Stimulated activated CD4-positive, alpha-beta T cell treated with anti-CD3 and anti-CD28 coated beads, TNF-alpha, amount 100 ng/mL, for 24 hours (primary cell): ENCODE measurements at regions not wholly inside any gene's neighbourhood (a gene's known extent, or its start where the extent isn't known, plus 50 kb on each side); places are given as distances from the start of the nearest gene placed in this dataset.
"Not testable (repeated sequence)": the region's sequence is repeated elsewhere in the genome, so short reads cannot be mapped to it uniquely, and the experiment has no call there.

Source experiments
- DNase-seq, 3 experiments: peaks; one replicate each; pipeline ENCODE4 v3.0.0-alpha.2; 2020; ENCODE audit warnings: low read depth in 3 of 3

DNA sequence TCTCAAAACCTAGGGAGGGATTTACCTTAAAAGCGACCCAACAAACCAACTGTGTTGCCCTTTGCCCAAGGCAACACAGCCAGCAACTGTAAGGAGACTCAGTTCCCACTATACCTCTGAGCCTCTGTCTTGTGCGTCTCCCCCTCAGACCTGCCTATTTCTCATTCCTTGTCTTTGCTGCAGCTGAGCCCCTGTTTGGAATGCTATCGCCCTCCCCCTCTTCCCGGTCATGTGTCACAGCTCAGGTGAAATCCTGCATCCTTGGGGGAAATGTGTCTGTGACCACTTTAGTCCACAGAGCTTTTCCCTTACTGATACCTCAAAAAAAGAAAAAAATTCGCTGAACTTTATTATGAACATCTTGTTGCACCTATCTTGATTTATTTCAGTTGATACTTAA is 52.0 kb upstream of the LRIG1 start:
- no peak for DNase-seq

- DNase-seq = no peak
Measured at GRCh38 chr3:66553441-66554113, 52.8 kb upstream of the LRIG1 start.

- DNase-seq = no peak
Measured at GRCh38 chr3:66554178-66554577, 53.4 kb upstream of the LRIG1 start.

GRCh38 chr3:66555214-66555844 is 54.5 kb upstream of the LRIG1 start:
- no peak for DNase-seq

GRCh38 chr3:66557170-66557569 is 56.3 kb upstream of the LRIG1 start:
- DNase-seq = no peak

- not testable (repeated sequence) for DNase-seq
Measured at GRCh38 chr3:66559924-66560323, 59.1 kb upstream of the LRIG1 start.

DNA sequence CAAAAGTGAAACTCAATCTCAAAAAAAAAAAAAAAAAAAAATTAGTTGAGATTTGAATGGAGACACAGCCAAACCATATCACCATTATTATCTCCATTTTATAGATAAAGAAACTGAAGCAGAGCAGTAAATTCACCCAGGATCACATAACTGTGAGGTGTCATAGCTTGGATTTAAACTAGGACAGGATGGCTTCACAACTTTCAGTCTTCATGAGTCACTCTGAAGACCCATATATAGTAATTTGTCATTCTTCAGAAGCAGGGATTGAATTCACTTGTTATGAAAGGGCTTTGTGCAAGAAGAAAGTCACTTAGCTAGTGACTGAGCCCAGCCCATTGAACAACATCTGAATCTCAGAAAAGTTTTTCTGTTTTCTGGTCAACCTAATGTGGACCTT is 60.5 kb upstream of the LRIG1 start:
- no peak for DNase-seq

DNA sequence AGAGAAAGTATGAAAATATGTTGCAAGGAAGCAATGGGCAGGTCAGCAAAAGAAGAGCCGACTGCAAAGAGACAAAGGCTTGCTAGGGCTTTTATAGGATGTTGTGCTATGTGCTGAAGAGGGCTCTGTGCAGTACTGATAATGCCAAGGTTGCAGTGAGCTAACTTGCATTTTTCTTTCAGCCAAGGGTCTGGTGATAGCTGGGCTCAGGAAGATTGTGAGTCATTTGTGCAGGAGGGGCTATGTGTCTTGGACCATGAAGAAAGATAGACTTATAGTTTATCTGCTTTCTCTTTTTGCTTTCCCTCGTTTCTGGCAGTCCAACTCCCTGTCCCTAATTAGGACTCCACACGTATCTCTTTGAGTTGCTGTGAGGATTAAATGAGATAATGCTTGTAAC is 64.5 kb upstream of the LRIG1 start:
- no peak for DNase-seq

DNA sequence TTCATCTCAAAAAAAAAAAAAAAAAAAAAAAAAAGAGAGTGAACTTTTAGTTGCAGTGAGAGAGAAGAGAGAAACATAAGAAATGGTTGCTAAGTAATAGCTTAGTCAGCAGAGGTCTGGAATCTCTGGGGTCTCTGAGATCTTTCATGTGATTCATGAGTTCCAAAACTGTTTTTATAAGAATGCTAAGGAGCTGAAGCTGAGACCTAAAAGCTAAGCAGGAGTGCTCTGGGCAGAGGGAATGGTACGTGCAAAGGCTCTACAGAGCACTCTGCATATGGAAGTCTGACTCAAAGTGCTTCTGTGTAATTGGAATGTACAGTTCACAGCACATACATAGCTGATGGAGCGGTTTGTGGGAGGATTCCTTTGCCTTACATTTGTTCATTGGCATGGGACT is 66.3 kb upstream of the LRIG1 start:
- no peak for DNase-seq

- DNase-seq = no peak
Measured at GRCh38 chr3:66572090-66572675, 71.4 kb upstream of the LRIG1 start.

DNA sequence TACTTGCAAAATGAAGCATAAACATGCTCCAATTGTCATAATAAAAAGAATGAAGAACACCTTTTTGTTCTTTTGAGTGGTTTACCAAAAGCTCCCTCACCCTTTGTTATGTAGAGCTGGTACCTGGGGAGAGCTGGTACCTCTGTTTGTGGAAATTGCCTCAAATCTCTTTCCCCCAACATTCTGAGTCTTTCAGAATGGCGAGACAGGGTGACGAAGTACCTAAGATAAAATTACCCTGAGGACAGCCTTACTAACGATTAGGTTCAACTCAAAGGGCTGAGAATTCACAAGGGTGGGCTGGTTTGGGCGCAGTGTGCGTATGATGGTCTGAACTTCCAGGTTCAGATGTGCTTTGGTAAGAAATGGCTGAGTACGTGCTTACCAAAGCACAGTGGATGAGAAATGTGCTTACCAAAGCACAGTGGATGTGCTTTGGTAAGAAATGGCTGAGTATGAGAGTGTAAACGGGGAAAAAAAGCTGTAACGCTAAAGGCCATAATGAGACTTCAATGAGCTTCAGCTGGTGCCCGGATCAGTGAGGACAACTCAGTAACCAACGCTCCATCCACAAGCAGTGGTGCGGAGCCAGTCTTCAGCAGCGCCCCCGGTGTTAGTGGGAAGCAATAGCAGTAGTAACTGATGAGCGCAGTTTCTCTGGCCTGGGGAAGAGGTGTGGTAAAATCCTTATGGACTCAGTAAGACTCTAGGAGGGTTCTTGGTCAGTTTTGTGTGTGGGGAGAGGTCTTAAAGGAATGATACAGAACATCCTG is 72.3 kb upstream of the LRIG1 start:
- DNase-seq = no peak

DNA sequence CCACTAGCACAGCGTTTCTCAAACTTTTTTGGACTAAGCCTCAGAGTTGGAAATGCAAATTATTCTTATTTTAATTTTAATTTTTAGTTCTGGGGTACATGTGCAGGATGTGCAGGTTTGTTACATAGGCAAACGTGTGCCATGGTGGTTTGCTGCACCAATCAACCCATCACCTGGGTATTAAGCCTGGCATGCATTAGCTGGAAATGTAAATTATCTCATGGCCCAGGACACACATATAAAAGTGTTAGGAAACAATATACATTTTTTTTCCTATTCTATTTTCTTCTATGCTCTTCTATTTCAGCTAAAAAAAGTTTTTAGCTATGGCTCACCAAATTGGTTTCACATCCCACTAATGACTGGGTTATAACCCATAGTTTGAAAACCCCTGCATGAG is 73.3 kb upstream of the LRIG1 start:
- no peak for DNase-seq

DNA sequence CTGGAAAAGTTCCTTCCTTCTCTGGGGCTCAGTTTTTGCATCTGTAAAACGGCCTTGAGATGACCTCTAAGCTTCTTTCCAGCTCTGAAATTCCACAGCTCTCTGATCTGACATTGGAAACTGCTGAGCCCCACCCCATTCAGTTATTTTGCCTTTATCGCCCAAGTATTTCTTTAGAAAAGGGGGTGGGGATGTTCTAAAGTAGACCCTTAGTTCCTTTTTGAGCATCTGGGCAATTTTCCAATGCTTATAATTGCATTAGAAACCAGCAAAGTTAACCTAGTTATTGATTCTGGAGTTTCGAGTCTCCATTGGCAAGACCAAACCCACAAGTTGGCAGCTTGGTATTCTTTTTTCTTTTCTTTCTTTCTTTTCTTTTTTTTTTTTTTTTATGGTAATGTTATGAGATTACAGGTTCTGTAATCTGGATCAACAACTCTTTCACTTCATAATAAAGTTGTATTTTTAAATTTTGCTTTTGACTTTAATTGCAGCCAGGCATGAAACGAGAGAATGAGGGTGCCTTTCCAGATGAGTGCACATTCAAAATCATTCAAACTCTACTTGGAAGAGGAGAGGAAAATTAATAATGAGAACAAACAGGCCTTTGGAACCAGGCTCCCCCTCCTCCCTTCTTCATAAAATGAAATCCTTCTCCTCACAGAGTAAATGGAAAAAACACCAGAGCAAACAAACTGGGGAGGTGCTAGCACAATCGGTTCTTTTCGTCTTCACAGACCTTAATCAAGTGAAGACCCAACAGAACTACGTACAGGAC is 76.8 kb upstream of the LRIG1 start:
- no peak for DNase-seq

GRCh38 chr3:66581256-66581655 is 80.4 kb upstream of the LRIG1 start:
- DNase-seq = no peak

- peak in 2 of 3 experiments; percentile 2 to 21 for DNase-seq
Measured at GRCh38 chr3:66582721-66583423, 82.0 kb upstream of the LRIG1 start.

DNA sequence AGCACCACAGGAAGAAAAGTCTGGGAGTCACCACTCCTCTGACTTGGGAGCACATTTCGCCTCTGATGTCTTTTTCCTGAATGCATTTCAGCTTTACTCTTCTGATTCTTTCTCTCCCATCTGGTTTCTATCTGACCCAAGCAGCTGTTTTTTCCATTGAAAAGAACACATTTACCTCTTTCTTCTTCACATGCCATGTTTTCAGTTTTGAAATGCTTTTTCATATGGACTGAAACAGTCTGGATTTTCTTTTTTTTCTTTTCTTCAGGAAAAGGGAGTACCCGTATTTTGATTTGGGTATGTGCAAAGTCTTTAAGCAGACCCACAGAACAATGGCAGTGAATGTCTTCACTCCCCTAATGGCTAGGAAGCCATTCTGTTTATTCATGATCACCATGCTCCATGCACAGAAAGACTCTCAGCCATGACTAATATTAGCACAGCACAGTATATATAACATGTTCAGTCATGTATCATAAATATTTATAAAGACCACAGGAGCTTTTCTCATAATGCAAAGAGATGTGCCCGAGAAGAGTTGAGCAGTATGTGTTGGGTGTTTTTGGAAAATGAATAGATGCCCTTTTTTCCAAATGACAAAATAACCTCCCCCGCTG is 82.7 kb upstream of the LRIG1 start:
- DNase-seq = no peak

DNA sequence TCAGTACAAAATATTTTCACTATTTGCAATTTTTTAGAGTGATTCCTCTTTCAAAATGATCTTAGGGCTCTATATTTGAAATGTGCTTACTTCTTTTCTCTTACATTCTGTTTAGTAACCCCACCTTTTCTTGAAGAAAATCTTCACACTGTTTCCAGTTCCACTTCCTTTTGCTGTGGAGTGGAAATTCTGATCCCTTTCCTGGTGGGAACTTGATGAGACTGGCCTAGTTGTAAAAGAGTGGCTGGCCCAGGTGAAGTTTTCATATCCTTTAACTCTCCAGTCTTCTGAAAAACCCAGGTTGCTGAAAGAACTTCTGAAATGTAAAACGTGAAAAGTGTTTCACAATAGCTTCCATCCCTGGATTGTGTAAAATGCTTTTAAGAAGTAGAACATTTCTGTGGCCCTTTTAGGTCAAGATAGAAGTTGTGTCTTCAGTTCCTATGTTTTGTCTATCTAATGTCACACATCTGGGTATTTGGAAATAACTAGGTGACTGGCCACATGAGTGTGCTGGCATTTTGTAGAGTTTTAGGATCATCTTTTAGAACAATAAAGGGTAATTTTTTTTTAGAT is 84.8 kb upstream of the LRIG1 start:
- DNase-seq = no peak

DNA sequence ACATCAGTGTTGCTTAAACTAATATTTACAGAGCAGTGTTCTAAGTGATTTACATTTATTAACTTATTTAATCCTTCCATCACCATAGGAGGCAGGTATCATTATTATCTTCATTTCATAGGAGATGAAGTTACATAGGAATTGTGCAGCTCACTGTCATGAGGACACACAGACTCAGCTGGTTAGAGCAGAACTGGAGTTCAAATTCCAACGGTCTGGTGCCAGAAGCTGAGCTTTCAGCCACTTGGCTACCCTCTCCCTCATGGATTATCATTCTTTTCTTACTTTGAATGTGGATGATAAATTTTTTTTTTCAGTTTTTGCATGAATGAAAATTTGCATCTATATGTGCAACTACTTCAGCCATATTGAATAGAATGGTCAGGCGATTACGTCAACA is 86.0 kb upstream of the LRIG1 start:
- DNase-seq = no peak

DNA sequence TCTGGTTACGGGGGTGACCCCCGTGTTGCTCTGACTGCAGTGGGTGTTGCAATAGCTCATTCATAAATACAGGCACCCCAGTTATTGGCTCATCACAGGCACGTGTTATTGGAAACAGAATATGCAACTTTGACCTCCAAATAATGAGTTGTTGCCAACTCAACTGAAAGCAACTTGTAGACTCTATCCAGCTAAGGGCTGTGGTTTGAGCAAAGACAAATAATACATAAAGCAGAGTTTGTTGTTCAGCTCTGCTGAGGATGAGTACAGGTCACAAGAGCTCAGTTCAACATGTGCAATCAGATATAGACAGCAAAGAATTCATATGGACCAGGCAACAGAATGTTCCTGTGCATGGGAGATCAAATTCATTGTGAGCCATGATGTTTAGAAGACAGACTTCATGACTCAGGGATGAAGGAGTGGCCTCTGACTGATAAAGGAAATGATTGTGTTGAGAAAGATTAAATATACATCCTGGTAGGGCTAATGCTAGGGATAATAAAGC is 87.6 kb upstream of the LRIG1 start:
- no peak for DNase-seq
